SK-N-SH (cell line): ENCODE measurements at regions not wholly inside any gene's neighbourhood (a gene's known extent, or its start where the extent isn't known, plus 50 kb on each side); places are given as distances from the start of the nearest gene placed in this dataset.

Experiments used
- CTCF ChIA-PET: fragments of 300-600, 350-600 bp; formaldehyde crosslinking; extraction: SDS; loops from one replicate; lab custom pipeline; 2021; lab: Yijun Ruan, JAX
- POLR2A ChIA-PET: fragments of 350-600 bp; sonication (Branson Sonifier 250); formaldehyde crosslinking; extraction: SDS; loops from one replicate; lab custom pipeline; 2020; ENCODE audit warnings: antibody characterized with exemption, inconsistent platforms; lab: Yijun Ruan, JAX
- DNase-seq: peaks from one replicate; pipeline ENCODE4 v3.0.0; 2012
- H2AFZ ChIP-seq: fragments of 200-600 bp; sonication (generic); 2 replicates; pipeline ENCODE4 v1.8.1; 2016; ENCODE audit warnings: antibody characterized with exemption, mild to moderate bottlenecking, low read depth
- H3F3A ChIP-seq: fragments of 200-600 bp; sonication (generic); replicated peaks from 2 replicates; pipeline ENCODE3; 2016; ENCODE audit warnings: antibody characterized with exemption, mild to moderate bottlenecking; ENCODE audit not compliant: insufficient read depth
- H3K27ac ChIP-seq, 2 experiments: fragments of 200-500 bp in 1 of 2; fragments of 200-600 bp in 1 of 2; sonication (Bioruptor generic) in 1 of 2; sonication (generic), shearing (Covaris generic) in 1 of 2; 2 replicates each; pipeline versions ENCODE4 v1.5.1 to v1.6.1; 2014 to 2016; ENCODE audit warnings: low read depth in 2 of 2, inconsistent platforms in 1 of 2, low read length in 1 of 2, mild to moderate bottlenecking in 1 of 2, mixed read lengths in 1 of 2
- H3K27me3 ChIP-seq: fragments of 200-600 bp; sonication (generic), shearing (Covaris generic); 2 replicates; pipeline ENCODE4 v1.6.1; 2016; ENCODE audit warnings: mixed run types; ENCODE audit not compliant: insufficient read depth
- H3K36me3 ChIP-seq, 2 experiments: fragments of 200-500 bp in 1 of 2; fragments of 200-600 bp in 1 of 2; sonication (Bioruptor generic) in 1 of 2; sonication (generic) in 1 of 2; replicated peaks in 1 of 2; 2 replicates each; pipeline versions ENCODE3 to v1.5.1; 2014 to 2016; ENCODE audit warnings: low read length in 1 of 2, mild to moderate bottlenecking in 1 of 2; ENCODE audit not compliant: insufficient read depth in 2 of 2, control insufficient read depth in 1 of 2
- H3K4me1 ChIP-seq, 2 experiments: fragments of 200-500 bp in 1 of 2; fragments of 200-600 bp in 1 of 2; sonication (Bioruptor generic) in 1 of 2; sonication (generic), shearing (Covaris generic) in 1 of 2; 2 replicates each; pipeline versions ENCODE4 v1.5.1 to v1.6.1; 2014 to 2016; ENCODE audit warnings: low read depth in 1 of 2, low read length in 1 of 2, mixed run types in 1 of 2; ENCODE audit not compliant: insufficient read depth in 2 of 2, control insufficient read depth in 1 of 2
- H3K4me2 ChIP-seq: fragments of 200-600 bp; sonication (generic), shearing (Covaris generic); 2 replicates; pipeline ENCODE4 v1.6.1; 2017; ENCODE audit warnings: mixed run types
- H3K4me3 ChIP-seq, 2 experiments: fragments of 200-500 bp in 1 of 2; fragments of 200-600 bp in 1 of 2; sonication (Bioruptor generic) in 1 of 2; sonication (generic), shearing (Covaris generic) in 1 of 2; 2 replicates each; pipeline versions ENCODE4 v1.5.1 to v1.8.1; 2014 to 2016; ENCODE audit warnings: low read depth in 2 of 2, inconsistent platforms in 1 of 2, low read length in 1 of 2, mild to moderate bottlenecking in 1 of 2, mixed read lengths in 1 of 2, moderate library complexity in 1 of 2
- H3K79me2 ChIP-seq: fragments of 200-600 bp; sonication (generic); 2 replicates; pipeline ENCODE4 v1.8.1; 2017; ENCODE audit warnings: mild to moderate bottlenecking; ENCODE audit not compliant: insufficient read depth
- H3K9ac ChIP-seq: fragments of 200-600 bp; sonication (generic); 2 replicates; pipeline ENCODE4 v1.6.1; 2017; ENCODE audit warnings: mixed run types
- H3K9me2 ChIP-seq: fragments of 200-600 bp; sonication (generic); 2 replicates; pipeline ENCODE4 v1.6.1; 2017; ENCODE audit warnings: mixed run types
- H3K9me3 ChIP-seq: fragments of 200-600 bp; sonication (generic); 2 replicates; pipeline ENCODE4 v1.6.1; 2017; ENCODE audit warnings: mixed run types, mild to moderate bottlenecking, moderate library complexity
- H4K20me1 ChIP-seq: fragments of 200-600 bp; sonication (generic); 2 replicates; pipeline ENCODE4 v1.6.1; 2017; ENCODE audit warnings: mild to moderate bottlenecking, mixed run types; ENCODE audit not compliant: insufficient read depth
- CHD2 ChIP-seq: fragments of 150-350 bp; IDR thresholded peaks from 2 replicates; pipeline ENCODE4 v1.6.1; 2018; ENCODE audit warnings: low read length; ENCODE audit not compliant: partially characterized antibody
- EP300 ChIP-seq, 2 experiments: IDR thresholded peaks; 2 replicates each; pipeline versions ENCODE4 v1.4.0 to v1.6.1; 2012; ENCODE audit warnings: borderline replicate concordance in 1 of 2, low read depth in 1 of 2, low read length in 1 of 2
- EZH2phosphoT487 ChIP-seq: fragments of 200-600 bp; sonication (generic); IDR thresholded peaks from 2 replicates; pipeline ENCODE4 v1.6.1; 2017; ENCODE audit warnings: low read depth, mixed run types, mild to moderate bottlenecking, antibody characterized with exemption, moderate library complexity, borderline replicate concordance
- FOXJ3 ChIP-seq: sonication (generic); formaldehyde crosslinking; IDR thresholded peaks from 2 replicates; pipeline ENCODE4 v1.5.1; 2020; ENCODE audit warnings: mild to moderate bottlenecking, missing genetic modification reagents
- GABPA ChIP-seq: IDR thresholded peaks from 2 replicates; pipeline ENCODE4 v1.4.0; 2012; ENCODE audit warnings: low read depth, mild to moderate bottlenecking
- MXI1 ChIP-seq: IDR thresholded peaks from 2 replicates; pipeline ENCODE4 v1.6.1; 2012; ENCODE audit warnings: mild to moderate bottlenecking, low read depth, low read length, improper control_type of control experiment
- NRF1 ChIP-seq: IDR thresholded peaks from 2 replicates; pipeline ENCODE4 v1.6.1; 2012; ENCODE audit warnings: low read depth, mild to moderate bottlenecking, low read length
- POLR2AphosphoS5 ChIP-seq: IDR thresholded peaks from 2 replicates; pipeline ENCODE4 v1.6.1; 2012; ENCODE audit warnings: low read depth, low read length
- RCOR1 ChIP-seq: fragments of 150-350 bp; IDR thresholded peaks from 2 replicates; pipeline ENCODE4 v1.6.1; 2017; ENCODE audit warnings: antibody characterized with exemption, low read length
- RFX5 ChIP-seq: IDR thresholded peaks from 2 replicates; pipeline ENCODE4 v1.6.1; 2012; ENCODE audit warnings: mild to moderate bottlenecking, improper control_type of control experiment, low read length
- RXRA ChIP-seq: IDR thresholded peaks from 2 replicates; pipeline ENCODE4 v1.4.0; 2012; ENCODE audit warnings: low read depth, mild to moderate bottlenecking, borderline replicate concordance
- SIN3A ChIP-seq: IDR thresholded peaks from 2 replicates; pipeline ENCODE4 v1.6.1; 2012; ENCODE audit warnings: low read depth, mild to moderate bottlenecking, low read length, moderate library complexity, borderline replicate concordance
- SMC3 ChIP-seq: IDR thresholded peaks from 2 replicates; pipeline ENCODE4 v1.6.1; 2012; ENCODE audit warnings: low read depth, low read length, improper control_type of control experiment
- TAF1 ChIP-seq: IDR thresholded peaks from 2 replicates; pipeline ENCODE4 v1.6.1; 2012; ENCODE audit warnings: low read depth, mild to moderate bottlenecking, low read length, moderate library complexity, borderline replicate concordance
- TCF12 ChIP-seq: IDR thresholded peaks from 2 replicates; pipeline ENCODE4 v1.4.0; 2012
- TEAD4 ChIP-seq: IDR thresholded peaks from 2 replicates; pipeline ENCODE4 v1.4.0; 2012; ENCODE audit warnings: mild to moderate bottlenecking, borderline replicate concordance; ENCODE audit not compliant: insufficient read depth
- YY1 ChIP-seq: IDR thresholded peaks from 2 replicates; pipeline ENCODE4 v1.4.0; 2012; ENCODE audit warnings: low read depth, mild to moderate bottlenecking
- WGBS: methylation state at CpG from one replicate; pipeline ENCODE4 v1.1.6; 2017; ENCODE audit warnings: low lambda C conversion rate; 5-methylcytosine and 5-hydroxymethylcytosine counted together
- TF ChIP-seq, protein P1 (sequence below): fragments of 150-350 bp; IDR thresholded peaks from 2 replicates; pipeline ENCODE4 v1.6.1; 2017; ENCODE audit warnings: antibody characterized with exemption, low read length, low read depth, borderline replicate concordance
- TF ChIP-seq, protein P2 (sequence below): IDR thresholded peaks from 2 replicates; pipeline ENCODE4; 2012
- TF ChIP-seq, protein P3 (sequence below): IDR thresholded peaks from 2 replicates; pipeline ENCODE4 v1.6.1; 2012; ENCODE audit warnings: mild to moderate bottlenecking, low read depth, low read length, moderate library complexity
- TF ChIP-seq, protein P4 (sequence below): IDR thresholded peaks from 2 replicates; pipeline ENCODE4 v1.4.0; 2012; ENCODE audit warnings: low read depth

DNA sequence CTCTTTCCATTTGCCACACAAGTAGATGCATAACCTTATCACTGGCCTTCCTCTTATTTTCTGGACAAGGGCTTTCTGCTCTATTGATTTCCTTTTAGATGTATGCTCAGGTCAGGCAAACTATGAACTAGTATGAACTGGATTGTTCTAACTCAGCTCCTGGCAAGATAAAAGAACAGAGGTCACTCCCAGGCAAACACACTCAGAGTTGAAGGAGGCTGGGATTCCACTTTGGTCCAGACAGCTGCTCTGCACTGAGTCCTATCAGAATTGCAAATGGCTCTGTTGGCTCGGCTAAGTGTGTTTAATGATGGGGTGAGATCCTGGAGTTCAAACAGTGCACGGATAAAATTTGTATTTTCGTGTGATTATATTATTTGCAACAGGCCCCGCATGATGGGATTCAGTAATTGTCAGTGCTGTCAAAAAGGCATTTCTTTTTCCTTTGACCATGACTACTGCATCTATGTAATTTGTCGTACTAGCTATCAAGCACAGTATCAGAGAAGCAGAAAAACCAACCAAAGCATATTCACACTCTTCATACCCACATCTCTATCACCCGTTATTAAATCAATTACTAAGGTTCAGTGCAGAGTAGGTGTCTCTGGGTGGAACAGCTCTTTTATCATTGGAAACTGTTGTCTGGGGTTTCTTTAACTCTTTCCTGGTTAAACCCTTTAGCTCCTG is 288.1 kb upstream of the PRKCQ start:
- H3K9me2 ChIP-seq = no peaks in the 10 kb centered on the region
- no peak overlapping the region for H3K4me2 ChIP-seq
- no peaks in the 10 kb centered on the region for H3K9me3 ChIP-seq
- H3F3A ChIP-seq = no peaks in the 10 kb centered on the region
- H3K79me2 ChIP-seq = no peaks in the 10 kb centered on the region
- TF ChIP-seq RCOR1 (no peak), SMC3 (no peak), TEAD4 (no peak), MXI1 (no peak), FOXJ3 (CRISPR knock-in tag) (no peak), TCF12 (no peak), GABPA (no peak)
- H4K20me1 ChIP-seq = no peaks in the 10 kb centered on the region
- H3K27me3 ChIP-seq = no peaks in the 10 kb centered on the region
- no peaks in the 10 kb centered on the region; a peak in 1 of 4 replicates for H3K4me1 ChIP-seq
- WGBS = 24% methylated on average over 6 of the region's 6 CpGs
- H2AFZ ChIP-seq = no peak overlapping the region
- no peak overlapping the region for H3K27ac ChIP-seq
- H3K9ac ChIP-seq = no peak overlapping the region
- DNase-seq = no peak
- POLR2A ChIA-PET = no interaction called here
- H3K36me3 ChIP-seq = no peaks in the 10 kb centered on the region
- no peak overlapping the region for H3K4me3 ChIP-seq
- CTCF ChIA-PET = no interaction called here

DNA sequence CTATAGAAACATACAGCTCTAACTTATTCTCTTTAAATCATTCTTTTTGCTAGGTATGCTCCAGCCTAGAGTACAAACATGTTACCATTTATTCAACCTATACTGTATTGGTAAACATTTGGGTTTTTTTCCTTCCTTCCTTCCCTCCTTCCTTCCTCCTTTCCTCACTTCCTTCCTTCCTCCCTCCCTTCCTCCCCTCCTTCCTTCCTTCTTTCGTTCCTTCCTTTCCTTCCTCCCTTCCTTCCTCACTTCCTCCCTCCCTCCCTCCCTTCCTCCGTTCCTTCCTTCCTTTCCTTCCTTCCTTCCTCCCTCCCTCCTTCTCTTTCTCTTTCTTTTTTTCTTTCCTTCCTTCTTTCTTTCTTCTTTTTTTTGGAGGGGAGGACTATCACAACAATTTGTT is 286.7 kb upstream of the PRKCQ start:
- no peak overlapping the region for H3K4me2 ChIP-seq
- POLR2A ChIA-PET = no interaction called here

More for the DNA sequence above, 286.7 kb upstream of the PRKCQ start:
- 34% methylated on average over 2 of the region's 2 CpGs for WGBS
- no peaks in the 10 kb centered on the region for H3K9me2 ChIP-seq
- no peaks in the 10 kb centered on the region for H3K36me3 ChIP-seq
- H3K79me2 ChIP-seq = no peaks in the 10 kb centered on the region
- DNase-seq = no peak
- H3F3A ChIP-seq = no peaks in the 10 kb centered on the region
- H3K27ac ChIP-seq = no peak overlapping the region
- no peak overlapping the region for H3K4me3 ChIP-seq
- CTCF ChIA-PET = no interaction called here
- H4K20me1 ChIP-seq = no peaks in the 10 kb centered on the region
- no peaks in the 10 kb centered on the region for H3K27me3 ChIP-seq
- H3K9me3 ChIP-seq = no peaks in the 10 kb centered on the region
- H3K9ac ChIP-seq = no peak overlapping the region
- TF ChIP-seq RXRA (no peak), GABPA (no peak), RFX5 (no peak), CHD2 (no peak), EP300 (IDR thresholded peaks at IDR 0.05; ENCODE audit: borderline replicate concordance in 1 of 2, low read depth in 1 of 2, low read length in 1 of 2) (no peak), SMC3 (no peak), TAF1 (no peak), SIN3A (no peak), YY1 (no peak), POLR2AphosphoS5 (no peak), MXI1 (no peak), NRF1 (no peak), EZH2phosphoT487 (no peak), RCOR1 (no peak)
- TF ChIP-seq, protein P1, sequence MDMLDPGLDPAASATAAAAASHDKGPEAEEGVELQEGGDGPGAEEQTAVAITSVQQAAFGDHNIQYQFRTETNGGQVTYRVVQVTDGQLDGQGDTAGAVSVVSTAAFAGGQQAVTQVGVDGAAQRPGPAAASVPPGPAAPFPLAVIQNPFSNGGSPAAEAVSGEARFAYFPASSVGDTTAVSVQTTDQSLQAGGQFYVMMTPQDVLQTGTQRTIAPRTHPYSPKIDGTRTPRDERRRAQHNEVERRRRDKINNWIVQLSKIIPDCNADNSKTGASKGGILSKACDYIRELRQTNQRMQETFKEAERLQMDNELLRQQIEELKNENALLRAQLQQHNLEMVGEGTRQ = no peak
- TF ChIP-seq, protein P2, sequence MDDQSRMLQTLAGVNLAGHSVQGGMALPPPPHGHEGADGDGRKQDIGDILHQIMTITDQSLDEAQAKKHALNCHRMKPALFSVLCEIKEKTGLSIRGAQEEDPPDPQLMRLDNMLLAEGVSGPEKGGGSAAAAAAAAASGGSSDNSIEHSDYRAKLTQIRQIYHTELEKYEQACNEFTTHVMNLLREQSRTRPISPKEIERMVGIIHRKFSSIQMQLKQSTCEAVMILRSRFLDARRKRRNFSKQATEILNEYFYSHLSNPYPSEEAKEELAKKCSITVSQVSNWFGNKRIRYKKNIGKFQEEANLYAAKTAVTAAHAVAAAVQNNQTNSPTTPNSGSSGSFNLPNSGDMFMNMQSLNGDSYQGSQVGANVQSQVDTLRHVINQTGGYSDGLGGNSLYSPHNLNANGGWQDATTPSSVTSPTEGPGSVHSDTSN = no peak
- TF ChIP-seq, protein P3, sequence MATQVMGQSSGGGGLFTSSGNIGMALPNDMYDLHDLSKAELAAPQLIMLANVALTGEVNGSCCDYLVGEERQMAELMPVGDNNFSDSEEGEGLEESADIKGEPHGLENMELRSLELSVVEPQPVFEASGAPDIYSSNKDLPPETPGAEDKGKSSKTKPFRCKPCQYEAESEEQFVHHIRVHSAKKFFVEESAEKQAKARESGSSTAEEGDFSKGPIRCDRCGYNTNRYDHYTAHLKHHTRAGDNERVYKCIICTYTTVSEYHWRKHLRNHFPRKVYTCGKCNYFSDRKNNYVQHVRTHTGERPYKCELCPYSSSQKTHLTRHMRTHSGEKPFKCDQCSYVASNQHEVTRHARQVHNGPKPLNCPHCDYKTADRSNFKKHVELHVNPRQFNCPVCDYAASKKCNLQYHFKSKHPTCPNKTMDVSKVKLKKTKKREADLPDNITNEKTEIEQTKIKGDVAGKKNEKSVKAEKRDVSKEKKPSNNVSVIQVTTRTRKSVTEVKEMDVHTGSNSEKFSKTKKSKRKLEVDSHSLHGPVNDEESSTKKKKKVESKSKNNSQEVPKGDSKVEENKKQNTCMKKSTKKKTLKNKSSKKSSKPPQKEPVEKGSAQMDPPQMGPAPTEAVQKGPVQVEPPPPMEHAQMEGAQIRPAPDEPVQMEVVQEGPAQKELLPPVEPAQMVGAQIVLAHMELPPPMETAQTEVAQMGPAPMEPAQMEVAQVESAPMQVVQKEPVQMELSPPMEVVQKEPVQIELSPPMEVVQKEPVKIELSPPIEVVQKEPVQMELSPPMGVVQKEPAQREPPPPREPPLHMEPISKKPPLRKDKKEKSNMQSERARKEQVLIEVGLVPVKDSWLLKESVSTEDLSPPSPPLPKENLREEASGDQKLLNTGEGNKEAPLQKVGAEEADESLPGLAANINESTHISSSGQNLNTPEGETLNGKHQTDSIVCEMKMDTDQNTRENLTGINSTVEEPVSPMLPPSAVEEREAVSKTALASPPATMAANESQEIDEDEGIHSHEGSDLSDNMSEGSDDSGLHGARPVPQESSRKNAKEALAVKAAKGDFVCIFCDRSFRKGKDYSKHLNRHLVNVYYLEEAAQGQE = no peak
- TF ChIP-seq, protein P4, sequence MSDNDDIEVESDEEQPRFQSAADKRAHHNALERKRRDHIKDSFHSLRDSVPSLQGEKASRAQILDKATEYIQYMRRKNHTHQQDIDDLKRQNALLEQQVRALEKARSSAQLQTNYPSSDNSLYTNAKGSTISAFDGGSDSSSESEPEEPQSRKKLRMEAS = no peak
- H3K4me1 ChIP-seq = no peaks in the 10 kb centered on the region
- no peak overlapping the region for H2AFZ ChIP-seq
